Mucosa of rectum (tissue), 2 donors: ENCODE measurements at regions not wholly inside any gene's neighbourhood (a gene's known extent, or its start where the extent isn't known, plus 50 kb on each side); places are given as distances from the start of the nearest gene placed in this dataset.

Source experiments
- H3K27ac ChIP-seq, 2 donors: one replicate each; pipeline ENCODE4 v1.7.0; 2013; ENCODE audit warnings: inconsistent platforms in 2 of 2, low read depth in 2 of 2, low read length in 2 of 2
- H3K27me3 ChIP-seq, 2 donors: one replicate each; pipeline ENCODE4 v1.7.0; 2013; ENCODE audit warnings: low read length in 2 of 2; ENCODE audit not compliant: control insufficient read depth in 2 of 2, insufficient read depth in 2 of 2
- H3K36me3 ChIP-seq, 2 donors: one replicate each; pipeline ENCODE4 v1.7.0; 2013; ENCODE audit warnings: low read length in 2 of 2; ENCODE audit not compliant: control insufficient read depth in 2 of 2, insufficient read depth in 2 of 2
- H3K4me1 ChIP-seq, 2 donors: one replicate each; pipeline ENCODE4 v1.7.0; 2013; ENCODE audit warnings: low read length in 2 of 2, mild to moderate bottlenecking in 1 of 2; ENCODE audit not compliant: control insufficient read depth in 2 of 2, insufficient read depth in 2 of 2
- H3K4me3 ChIP-seq, 2 donors: one replicate each; pipeline ENCODE4 v1.7.0; 2013; ENCODE audit warnings: low read length in 2 of 2
- H3K9ac ChIP-seq, 2 donors: one replicate each; pipeline ENCODE4 v1.7.0; 2013; ENCODE audit warnings: low read length in 2 of 2, low read depth in 1 of 2, mild to moderate bottlenecking in 1 of 2
- H3K9me3 ChIP-seq, 2 donors: one replicate each; pipeline ENCODE4 v1.7.0; 2013; ENCODE audit warnings: low read length in 2 of 2; ENCODE audit not compliant: control insufficient read depth in 2 of 2
- donor health status: healthy.
- donor health status: Normal muscosa, but diverticular disease.

- peaks cover 0 to 5% of the 10 kb centered on the region in 2 donors for H3K4me1 ChIP-seq
- no peak overlapping the region for H3K27ac ChIP-seq
- no peaks in the 10 kb centered on the region for H3K36me3 ChIP-seq
- H3K27me3 ChIP-seq = no peaks in the 10 kb centered on the region
- no peaks in the 10 kb centered on the region for H3K9me3 ChIP-seq
- no peak overlapping the region for H3K4me3 ChIP-seq
- no peak overlapping the region for H3K9ac ChIP-seq
Observed at GRCh38 chr20:12207875-12208274, 290.2 kb downstream of the BTBD3 start.

GRCh38 chr20:12210591-12210990 lies 292.9 kb downstream of the BTBD3 start:
- Histone ChIP-seq H3K27me3 (no peaks in the 10 kb centered on the region), H3K27ac (peak overlapping the region in 1 of 2 donors; percentile 3), H3K4me1 (peaks cover 0 to 5% of the 10 kb centered on the region in 2 donors), H3K36me3 (no peaks in the 10 kb centered on the region), H3K9ac (no peak overlapping the region), H3K4me3 (no peak overlapping the region), H3K9me3 (no peaks in the 10 kb centered on the region)

- no peak overlapping the region for H3K27ac ChIP-seq
- no peaks in the 10 kb centered on the region for H3K27me3 ChIP-seq
- peaks cover 0 to 5% of the 10 kb centered on the region in 2 donors for H3K4me1 ChIP-seq
- no peaks in the 10 kb centered on the region for H3K36me3 ChIP-seq
- H3K9ac ChIP-seq = no peak overlapping the region
- no peaks in the 10 kb centered on the region for H3K9me3 ChIP-seq
- no peak overlapping the region for H3K4me3 ChIP-seq
Observed at GRCh38 chr20:12211361-12211760, 293.7 kb downstream of the BTBD3 start.

- Histone ChIP-seq H3K27me3 (no peaks in the 10 kb centered on the region), H3K36me3 (no peaks in the 10 kb centered on the region), H3K9me3 (no peaks in the 10 kb centered on the region), H3K27ac (no peak overlapping the region), H3K9ac (no peak overlapping the region), H3K4me3 (no peak overlapping the region), H3K4me1 (no peaks in the 10 kb centered on the region)
Observed at GRCh38 chr20:12217382-12217781, 299.7 kb downstream of the BTBD3 start.

- H3K36me3 ChIP-seq = no peaks in the 10 kb centered on the region
- H3K27ac ChIP-seq = no peak overlapping the region
- H3K9ac ChIP-seq = no peak overlapping the region
- H3K27me3 ChIP-seq = no peaks in the 10 kb centered on the region
- H3K9me3 ChIP-seq = no peaks in the 10 kb centered on the region
- H3K4me3 ChIP-seq = no peak overlapping the region
- no peaks in the 10 kb centered on the region for H3K4me1 ChIP-seq
Observed at GRCh38 chr20:12219798-12220197, 302.1 kb downstream of the BTBD3 start.

- no peaks in the 10 kb centered on the region for H3K27me3 ChIP-seq
- H3K9me3 ChIP-seq = no peaks in the 10 kb centered on the region
- no peaks in the 10 kb centered on the region for H3K4me1 ChIP-seq
- H3K4me3 ChIP-seq = no peak overlapping the region
- no peaks in the 10 kb centered on the region for H3K36me3 ChIP-seq
- H3K27ac ChIP-seq = no peak overlapping the region
- H3K9ac ChIP-seq = no peak overlapping the region
Observed at GRCh38 chr20:12223057-12223456, 305.4 kb downstream of the BTBD3 start.

- H3K27me3 ChIP-seq = no peaks in the 10 kb centered on the region
- no peak overlapping the region for H3K4me3 ChIP-seq
- no peaks in the 10 kb centered on the region for H3K36me3 ChIP-seq
- H3K9ac ChIP-seq = no peak overlapping the region
- no peaks in the 10 kb centered on the region for H3K9me3 ChIP-seq
- no peaks in the 10 kb centered on the region for H3K4me1 ChIP-seq
- H3K27ac ChIP-seq = no peak overlapping the region
Observed at GRCh38 chr20:12225898-12226297, 308.2 kb downstream of the BTBD3 start.

GRCh38 chr20:12229891-12230290 lies 312.2 kb downstream of the BTBD3 start:
- no peak overlapping the region for H3K4me3 ChIP-seq
- H3K4me1 ChIP-seq = no peaks in the 10 kb centered on the region
- no peaks in the 10 kb centered on the region for H3K27me3 ChIP-seq
- H3K9me3 ChIP-seq = no peaks in the 10 kb centered on the region
- no peak overlapping the region for H3K27ac ChIP-seq
- H3K36me3 ChIP-seq = no peaks in the 10 kb centered on the region
- H3K9ac ChIP-seq = no peak overlapping the region

GRCh38 chr20:12237772-12238171 lies 320.1 kb downstream of the BTBD3 start:
- Histone ChIP-seq H3K4me1 (no peaks in the 10 kb centered on the region), H3K27ac (no peak overlapping the region), H3K4me3 (no peak overlapping the region)

GRCh38 chr20:12241065-12241464 lies 323.4 kb downstream of the BTBD3 start:
- Histone ChIP-seq H3K9ac (no peak overlapping the region), H3K27ac (no peak overlapping the region), H3K36me3 (no peaks in the 10 kb centered on the region), H3K4me1 (no peaks in the 10 kb centered on the region), H3K9me3 (no peaks in the 10 kb centered on the region), H3K27me3 (no peaks in the 10 kb centered on the region), H3K4me3 (no peak overlapping the region)

More at GRCh38 chr20:12237772-12238171, 320.1 kb downstream of the BTBD3 start:
- no peaks in the 10 kb centered on the region for H3K27me3 ChIP-seq
- no peaks in the 10 kb centered on the region for H3K36me3 ChIP-seq
- no peak overlapping the region for H3K9ac ChIP-seq
- no peaks in the 10 kb centered on the region for H3K9me3 ChIP-seq

GRCh38 chr20:12243327-12243726 lies 325.6 kb downstream of the BTBD3 start:
- Histone ChIP-seq H3K27ac (no peak overlapping the region), H3K27me3 (no peaks in the 10 kb centered on the region), H3K36me3 (no peaks in the 10 kb centered on the region), H3K4me3 (no peak overlapping the region), H3K9me3 (no peaks in the 10 kb centered on the region), H3K4me1 (no peaks in the 10 kb centered on the region), H3K9ac (no peak overlapping the region)
